A549 (cell line): ENCODE measurements at regions not wholly inside any gene's neighbourhood (a gene's known extent, or its start where the extent isn't known, plus 50 kb on each side); places are given as distances from the start of the nearest gene placed in this dataset.

ENCODE experiments used
- CEBPB ChIP-seq, 2 experiments: fragments of >200 bp in 1 of 2; sonication (Bioruptor Twin) in 1 of 2; formaldehyde crosslinking in 1 of 2; IDR thresholded peaks; 2 replicates each; pipeline ENCODE4 v1.6.1; 2012 to 2016
- EP300 ChIP-seq, 2 experiments: fragments of >200 bp; sonication (Bioruptor Twin); formaldehyde crosslinking; IDR thresholded peaks; 2 replicates in 1 of 2; 3 replicates in 1 of 2; pipeline ENCODE4 v1.6.1; 2016 to 2017
- HMGXB4 ChIP-seq: fragments of 250-450 bp; sonication (Bioruptor Pico); IDR thresholded peaks from 2 replicates; pipeline ENCODE4 v1.5.0; 2021; ENCODE audit warnings: mild to moderate bottlenecking, moderate library complexity, borderline replicate concordance
- JUN ChIP-seq, 2 experiments: fragments of >200 bp; sonication (Bioruptor Twin); formaldehyde crosslinking; IDR thresholded peaks; 2 replicates in 1 of 2; 3 replicates in 1 of 2; pipeline ENCODE4 v1.6.1; 2016 to 2017
- MYC ChIP-seq: IDR thresholded peaks from 2 replicates; pipeline ENCODE4 v1.6.1; 2012; ENCODE audit warnings: mild to moderate bottlenecking, inconsistent platforms, low read length, improper control_type of control experiment, borderline replicate concordance
- NR3C1 ChIP-seq: fragments of >200 bp; sonication (Bioruptor Twin); formaldehyde crosslinking; IDR thresholded peaks from 3 replicates; pipeline ENCODE4 v1.6.1; 2017
- PHF8 ChIP-seq: fragments of 200-600 bp; sonication (generic); IDR thresholded peaks from 2 replicates; pipeline ENCODE4 v1.6.1; 2016; ENCODE audit warnings: low read depth, mild to moderate bottlenecking, antibody characterized with exemption, moderate library complexity, borderline replicate concordance
- POLR2A ChIP-seq: IDR thresholded peaks from 2 replicates; pipeline ENCODE4 v1.6.1; 2012; ENCODE audit warnings: mild to moderate bottlenecking, low read length
- POLR2AphosphoS2 ChIP-seq: conservative IDR thresholded peaks from 2 replicates; pipeline ENCODE4 v1.6.1; 2012; ENCODE audit warnings: low read length, improper control_type of control experiment, inconsistent platforms
- RARB ChIP-seq: fragments of 250-450 bp; sonication (Bioruptor Pico); IDR thresholded peaks from 2 replicates; pipeline ENCODE4 v1.8.0; 2021; ENCODE audit warnings: mild to moderate bottlenecking, moderate library complexity
- TF ChIP-seq, protein P1 (sequence below): IDR thresholded peaks from 2 replicates; pipeline ENCODE4 v1.6.1; 2012; ENCODE audit warnings: low read depth, borderline replicate concordance
- TF ChIP-seq, protein P2 (sequence below): fragments of >200 bp; sonication (Bioruptor Twin); formaldehyde crosslinking; IDR thresholded peaks from 3 replicates; pipeline ENCODE4 v1.5.1; 2016

GRCh38 chr11:22508665-22509064, 117.0 kb downstream of the FANCF start:
- no peak for TF ChIP-seq HMGXB4 (CRISPR knock-in tag)
- TF ChIP-seq, protein P1, sequence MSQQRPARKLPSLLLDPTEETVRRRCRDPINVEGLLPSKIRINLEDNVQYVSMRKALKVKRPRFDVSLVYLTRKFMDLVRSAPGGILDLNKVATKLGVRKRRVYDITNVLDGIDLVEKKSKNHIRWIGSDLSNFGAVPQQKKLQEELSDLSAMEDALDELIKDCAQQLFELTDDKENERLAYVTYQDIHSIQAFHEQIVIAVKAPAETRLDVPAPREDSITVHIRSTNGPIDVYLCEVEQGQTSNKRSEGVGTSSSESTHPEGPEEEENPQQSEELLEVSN, result no peak
- TF ChIP-seq, protein P2, sequence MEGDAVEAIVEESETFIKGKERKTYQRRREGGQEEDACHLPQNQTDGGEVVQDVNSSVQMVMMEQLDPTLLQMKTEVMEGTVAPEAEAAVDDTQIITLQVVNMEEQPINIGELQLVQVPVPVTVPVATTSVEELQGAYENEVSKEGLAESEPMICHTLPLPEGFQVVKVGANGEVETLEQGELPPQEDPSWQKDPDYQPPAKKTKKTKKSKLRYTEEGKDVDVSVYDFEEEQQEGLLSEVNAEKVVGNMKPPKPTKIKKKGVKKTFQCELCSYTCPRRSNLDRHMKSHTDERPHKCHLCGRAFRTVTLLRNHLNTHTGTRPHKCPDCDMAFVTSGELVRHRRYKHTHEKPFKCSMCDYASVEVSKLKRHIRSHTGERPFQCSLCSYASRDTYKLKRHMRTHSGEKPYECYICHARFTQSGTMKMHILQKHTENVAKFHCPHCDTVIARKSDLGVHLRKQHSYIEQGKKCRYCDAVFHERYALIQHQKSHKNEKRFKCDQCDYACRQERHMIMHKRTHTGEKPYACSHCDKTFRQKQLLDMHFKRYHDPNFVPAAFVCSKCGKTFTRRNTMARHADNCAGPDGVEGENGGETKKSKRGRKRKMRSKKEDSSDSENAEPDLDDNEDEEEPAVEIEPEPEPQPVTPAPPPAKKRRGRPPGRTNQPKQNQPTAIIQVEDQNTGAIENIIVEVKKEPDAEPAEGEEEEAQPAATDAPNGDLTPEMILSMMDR, result no peak
- no peak for TF ChIP-seq JUN (IDR thresholded peaks at IDR 0.05)
- no peak for TF ChIP-seq NR3C1
- TF ChIP-seq POLR2A, result no peak
- TF ChIP-seq MYC, result no peak
- no peak for TF ChIP-seq POLR2AphosphoS2
- TF ChIP-seq CEBPB (IDR thresholded peaks at IDR 0.05), result no peak
- no peak for TF ChIP-seq RARB (CRISPR knock-in tag)
- TF ChIP-seq PHF8, result no peak
- TF ChIP-seq EP300 (IDR thresholded peaks at IDR 0.05), result no peak
